ENCODE measurements at regions not wholly inside any gene's neighbourhood (a gene's known extent, or its start where the extent isn't known, plus 50 kb on each side); places are given as distances from the start of the nearest gene placed in this dataset.

DNA sequence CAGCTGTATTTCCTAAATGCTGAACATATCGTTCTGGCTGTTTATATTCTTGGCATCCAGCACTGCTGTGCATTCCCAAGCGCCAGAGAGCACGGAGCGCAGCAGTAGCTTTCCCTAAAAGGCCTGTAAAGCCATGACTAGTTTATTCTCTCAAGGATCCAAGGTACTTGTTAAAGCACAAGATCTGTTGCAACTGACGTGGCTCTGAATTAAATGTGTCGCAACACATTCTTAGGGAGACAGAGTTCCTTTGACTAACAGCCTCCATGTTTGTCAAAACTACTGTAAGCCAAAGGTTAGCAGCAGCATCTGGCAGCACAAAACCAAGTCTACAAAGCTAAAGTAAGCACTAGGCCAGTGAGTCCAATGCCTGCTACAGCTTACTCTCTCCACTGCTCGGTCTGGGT, 188.6 kb upstream of the FN1 start:
- Histone ChIP-seq H3K79me2 (ENCODE audit: control insufficient read depth in 1 of 2, insufficient read depth in 2 of 2, low read length in 2 of 2) (no peaks in the 10 kb centered on the region), H4K20me1 (replicated peaks in 1 of 2; ENCODE audit: control insufficient read depth in 1 of 2, insufficient read depth in 2 of 2, low read length in 2 of 2) (no peaks in the 10 kb centered on the region), H2BK5ac (ENCODE audit: low read depth, low read length) (no peak overlapping the region), H3K56ac (replicated peaks; ENCODE audit: insufficient read length, low read depth, low read length) (no peak overlapping the region), H2BK12ac (ENCODE audit: low read depth, low read length) (peak overlapping the region; percentile 64; the same call in 1 of the 2 replicates), H3K18ac (ENCODE audit: extremely low read depth, low read length) (peak overlapping the region; percentile 62; the same call in 1 of the 2 replicates), H3K23ac (ENCODE audit: insufficient read length) (no peak overlapping the region), H2BK15ac (ENCODE audit: low read length) (no peak overlapping the region), H3K4me2 (ENCODE audit: insufficient read depth in 1 of 2, low read depth in 2 of 2, low read length in 2 of 2) (no peak overlapping the region), H3K9ac (replicated peaks in 1 of 4; ENCODE audit: extremely low read depth in 1 of 4, low read depth in 3 of 4, low read length in 3 of 4) (peak overlapping the region in 2 of 4 experiments; percentile 4 to 34; a peak in 1 of 7 replicates), H3K27ac (ENCODE audit: low read depth, low read length) (no peak overlapping the region), H2AK5ac (ENCODE audit: low read depth, low read length) (no peak overlapping the region), H3K14ac (ENCODE audit: insufficient read length) (no peak overlapping the region), H2BK20ac (ENCODE audit: low read length) (peak overlapping the region; percentile 89; the same call in 1 of the 2 replicates), H3K4ac (replicated peaks; ENCODE audit: insufficient read length, low read depth, low read length) (no peak overlapping the region), H4K91ac (replicated peaks; ENCODE audit: insufficient read length, low read length) (no peak overlapping the region), H2AFZ (ENCODE audit: low read length) (peak overlapping the region; percentile 94), H2BK120ac (replicated peaks; ENCODE audit: low read depth, low read length) (peak overlapping the region; percentile 84), H4K8ac (ENCODE audit: extremely low read depth, insufficient read depth, low read length) (no peak overlapping the region), H3K9me3 (ENCODE audit: insufficient read depth in 2 of 2, low read depth in 1 of 2, low read length in 1 of 2) (no peaks in the 10 kb centered on the region), H3K4me1 (replicated peaks in 1 of 4; ENCODE audit: control insufficient read depth in 3 of 4, insufficient read depth in 4 of 4, low read length in 3 of 4) (peaks cover 2 to 11% (median 7%) of the 10 kb centered on the region in 4 experiments), H4K5ac (ENCODE audit: insufficient read length, low read depth, low read length) (no peak overlapping the region), H3K27me3 (replicated peaks in 1 of 4; ENCODE audit: control insufficient read depth in 3 of 4, extremely low read depth in 1 of 4, insufficient read depth in 3 of 4, low read length in 3 of 4) (no peaks in the 10 kb centered on the region), H3K4me3 (ENCODE audit: extremely low read depth in 1 of 4, insufficient read depth in 2 of 4, low read depth in 3 of 4, low read length in 4 of 4) (no peak overlapping the region), H3K79me1 (ENCODE audit: low read depth, low read length) (no peaks in the 10 kb centered on the region), H3K23me2 (ENCODE audit: low read depth, low read length) (no peaks in the 10 kb centered on the region), H3K36me3 (ENCODE audit: control insufficient read depth in 2 of 4, insufficient read depth in 4 of 4, low read length in 3 of 4) (no peaks in the 10 kb centered on the region)
- POLR2A ChIA-PET (ENCODE audit: partially characterized antibody), result no interaction called here
- FAIRE-seq (no peak), DNase-seq (ENCODE audit: low read depth in 1 of 2, low spot score in 2 of 2) (no peak)
- WGBS, 2 experiments (ENCODE audit: extremely low coverage in 1 of 2, insufficient coverage in 1 of 2, insufficient read length in 1 of 2, insufficient replicate concordance in 2 of 2, low coverage in 1 of 2, low lambda C conversion rate in 2 of 2, missing lambda C conversion rate in 1 of 2), result 93% methylated on average over 6 of the region's 7 CpGs; no CpG with 5 or more reads in 1 of the 2 experiments
- CTCF ChIA-PET (ENCODE audit: partially characterized antibody), result interaction anchor here (0.5 to 1.2 kb wide), 2 partner anchors 46 to 206 kb away, joined by 3 read pairs; no protein-coding TSS in a partner anchor
- no peak for TF ChIP-seq ZNF274 (IDR thresholded peaks at IDR 0.05; ENCODE audit: borderline replicate concordance, extremely low read depth, low read length)
- TF ChIP-seq EP300 (IDR thresholded peaks at IDR 0.05; ENCODE audit: borderline replicate concordance in 1 of 2, low read depth in 2 of 2, low read length in 2 of 2), result no peak
- TF ChIP-seq CEBPB (IDR thresholded peaks at IDR 0.05; ENCODE audit: low read depth, low read length), result peak; percentile 87

Measured in H1 (cell line).